ENCODE measurements at regions not wholly inside any gene's neighbourhood (a gene's known extent, or its start where the extent isn't known, plus 50 kb on each side); places are given as distances from the start of the nearest gene placed in this dataset.

- H3K9me3 ChIP-seq = no peaks in the 10 kb centered on the region
- no peaks in the 10 kb centered on the region for H3K27me3 ChIP-seq
- H3K27ac ChIP-seq = no peak overlapping the region
- intact Hi-C loops (cut with DNase I) = no loop called here
- DNase-seq (no peak), ATAC-seq (no peak)
- no peaks in the 10 kb centered on the region for H3K36me3 ChIP-seq
- no peaks in the 10 kb centered on the region for H3K4me1 ChIP-seq
- TF ChIP-seq CTCF (IDR thresholded peaks at IDR 0.05) (no peak), POLR2A (IDR thresholded peaks at IDR 0.05) (no peak)
- H3K4me3 ChIP-seq = no peak overlapping the region
These were observed 1092.2 kb downstream of the KCNT2 start for GRCh38 chr1:195516036-195516435.

GRCh38 chr1:195511501-195511900 is 1096.7 kb downstream of the KCNT2 start:
- Histone ChIP-seq H3K4me1 (no peaks in the 10 kb centered on the region), H3K4me3 (no peak overlapping the region), H3K9me3 (peaks cover 0 to 8% (median 0%) of the 10 kb centered on the region in 12 donors), H3K27ac (no peak overlapping the region), H3K27me3 (no peaks in the 10 kb centered on the region), H3K36me3 (no peaks in the 10 kb centered on the region)
- TF ChIP-seq POLR2A (IDR thresholded peaks at IDR 0.05) (no peak), CTCF (IDR thresholded peaks at IDR 0.05) (no peak)
- ATAC-seq = no peak
- WGBS, 4 donors = 90 to 97% (median 93%) methylated on average over 1 of the region's 1 CpG
- DNase-seq = no peak
- intact Hi-C loops (cut with DNase I) = no loop called here

- H3K27me3 ChIP-seq = no peaks in the 10 kb centered on the region
- no peaks in the 10 kb centered on the region for H3K36me3 ChIP-seq
- no peaks in the 10 kb centered on the region for H3K4me1 ChIP-seq
- DNase-seq = no peak
- H3K9me3 ChIP-seq = peaks cover 0 to 8% (median 0%) of the 10 kb centered on the region in 12 donors
- H3K27ac ChIP-seq = no peak overlapping the region
- intact Hi-C loops (cut with DNase I) = no loop called here
- TF ChIP-seq POLR2A (IDR thresholded peaks at IDR 0.05) (no peak), CTCF (IDR thresholded peaks at IDR 0.05) (no peak)
- WGBS, 4 donors = 68 to 80% (median 69%) methylated on average over 2 of the region's 2 CpGs
- no peak for ATAC-seq
- H3K4me3 ChIP-seq = no peak overlapping the region
These were observed 1107.1 kb downstream of the KCNT2 start for GRCh38 chr1:195501118-195501517.

GRCh38 chr1:195495720-195496635 is 1112.3 kb downstream of the KCNT2 start:
- no peak for TF ChIP-seq POLR2A (IDR thresholded peaks at IDR 0.05)
- no peak for TF ChIP-seq CTCF (IDR thresholded peaks at IDR 0.05)
- Histone ChIP-seq H3K4me1 (no peaks in the 10 kb centered on the region), H3K36me3 (no peaks in the 10 kb centered on the region), H3K9me3 (peaks cover 0 to 18% (median 3%) of the 10 kb centered on the region in 12 donors), H3K27ac (no peak overlapping the region), H3K27me3 (no peaks in the 10 kb centered on the region), H3K4me3 (no peak overlapping the region)
- ATAC-seq = no peak
- intact Hi-C loops (cut with DNase I) = no loop called here
- 51 to 56% (median 53%) methylated on average over 5 of the region's 5 CpGs for WGBS, 4 donors
- no peak for DNase-seq

Data from heart left ventricle (tissue), 16 donors.